ENCODE measurements at regions not wholly inside any gene's neighbourhood (a gene's known extent, or its start where the extent isn't known, plus 50 kb on each side); places are given as distances from the start of the nearest gene placed in this dataset.
A peak's percentile ranks its signal among the peaks of the same experiment; 100 is the strongest.

DNA sequence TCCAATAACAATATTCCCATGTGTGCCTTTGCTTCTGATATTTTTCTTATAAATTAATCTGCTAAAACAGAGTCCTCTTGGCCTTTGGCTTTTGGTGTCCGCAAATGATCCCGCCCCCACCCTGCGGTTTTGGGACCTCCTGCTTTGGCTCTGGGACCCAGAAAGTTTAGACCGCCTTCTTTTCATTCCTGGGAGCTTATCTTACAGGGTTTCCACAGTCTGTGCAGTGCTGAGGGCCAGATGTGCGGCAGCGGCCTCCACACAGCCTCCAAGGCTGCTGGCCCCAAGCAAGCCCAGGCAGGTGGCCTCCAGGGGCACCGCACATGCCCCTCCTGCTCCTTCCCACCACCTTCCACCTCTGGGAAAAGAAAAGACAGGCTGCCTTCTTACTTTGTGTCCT is 191.5 kb downstream of the ERCC6L2 start:
- Histone ChIP-seq H3K9me3 (no peaks in the 10 kb centered on the region), H3K27ac (peak overlapping the region in 4 of 10 donors; percentile 5 to 27 (median 10)), H3K36me3 (no peaks in the 10 kb centered on the region), H3K4me1 (peaks cover 0 to 17% (median 3%) of the 10 kb centered on the region in 9 donors), H3K4me3 (no peak overlapping the region), H3K27me3 (peaks cover 0 to 7% (median 0%) of the 10 kb centered on the region in 7 donors)
- 67 to 70% methylated on average over 7 of the region's 7 CpGs for WGBS, 2 donors
- DNase-seq (peak; percentile 50 to 57), ATAC-seq (peak; percentile 37 to 84 (median 65))
- TF ChIP-seq, protein P1, sequence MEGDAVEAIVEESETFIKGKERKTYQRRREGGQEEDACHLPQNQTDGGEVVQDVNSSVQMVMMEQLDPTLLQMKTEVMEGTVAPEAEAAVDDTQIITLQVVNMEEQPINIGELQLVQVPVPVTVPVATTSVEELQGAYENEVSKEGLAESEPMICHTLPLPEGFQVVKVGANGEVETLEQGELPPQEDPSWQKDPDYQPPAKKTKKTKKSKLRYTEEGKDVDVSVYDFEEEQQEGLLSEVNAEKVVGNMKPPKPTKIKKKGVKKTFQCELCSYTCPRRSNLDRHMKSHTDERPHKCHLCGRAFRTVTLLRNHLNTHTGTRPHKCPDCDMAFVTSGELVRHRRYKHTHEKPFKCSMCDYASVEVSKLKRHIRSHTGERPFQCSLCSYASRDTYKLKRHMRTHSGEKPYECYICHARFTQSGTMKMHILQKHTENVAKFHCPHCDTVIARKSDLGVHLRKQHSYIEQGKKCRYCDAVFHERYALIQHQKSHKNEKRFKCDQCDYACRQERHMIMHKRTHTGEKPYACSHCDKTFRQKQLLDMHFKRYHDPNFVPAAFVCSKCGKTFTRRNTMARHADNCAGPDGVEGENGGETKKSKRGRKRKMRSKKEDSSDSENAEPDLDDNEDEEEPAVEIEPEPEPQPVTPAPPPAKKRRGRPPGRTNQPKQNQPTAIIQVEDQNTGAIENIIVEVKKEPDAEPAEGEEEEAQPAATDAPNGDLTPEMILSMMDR (IDR thresholded peaks at IDR 0.05) = no peak
- intact Hi-C loops (cut with DNase I) = loop anchor here in 3 of 10 donors (5.0 to 10.0 kb wide), 3 partner anchors 148 to 342 kb away; no protein-coding TSS in a partner anchor

DNA sequence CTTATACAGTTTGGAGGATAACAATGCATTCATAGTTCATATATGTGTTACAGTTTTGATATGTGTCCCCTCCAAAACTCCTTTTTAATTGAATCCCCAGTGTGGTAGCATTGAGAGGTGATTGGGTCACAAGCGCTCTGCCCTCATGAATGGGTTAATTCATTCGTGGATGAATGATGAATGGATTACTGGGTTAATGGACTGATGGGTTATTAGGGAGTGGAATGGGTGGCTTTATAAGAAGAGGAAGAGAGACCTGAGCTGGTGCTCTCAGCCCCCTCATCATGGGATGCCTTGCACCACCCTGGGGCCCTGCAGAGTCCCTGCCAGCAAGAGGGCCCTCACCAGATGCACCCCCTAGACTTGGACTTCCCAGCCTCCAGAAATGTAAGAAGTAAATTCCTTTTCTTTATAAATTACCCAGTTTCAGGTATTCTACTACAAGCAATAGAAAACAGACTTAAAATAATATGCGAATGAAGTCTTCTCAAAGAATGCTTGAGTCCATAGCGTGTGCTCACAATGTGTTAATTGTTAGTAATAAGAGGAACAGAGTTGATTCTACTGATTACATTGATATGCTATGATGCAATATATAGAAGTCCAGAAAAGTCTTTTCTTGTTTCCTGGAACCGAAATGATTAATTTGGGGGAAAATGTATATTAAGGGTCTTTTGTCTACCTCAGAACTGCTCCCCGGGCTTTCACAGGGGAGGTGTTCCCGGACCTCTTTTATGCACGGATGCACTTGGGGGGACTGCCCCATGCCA is 190.2 kb downstream of the ERCC6L2 start:
- DNase-seq = no peak
- 94% methylated on average over 8 of the region's 8 CpGs for WGBS, 2 donors
- intact Hi-C loops (cut with DNase I) = loop anchor here in 3 of 10 donors (5.0 to 10.0 kb wide), 3 partner anchors 149 to 341 kb away; no protein-coding TSS in a partner anchor
- Histone ChIP-seq H3K27me3 (peaks cover 0 to 4% (median 0%) of the 10 kb centered on the region in 7 donors), H3K36me3 (no peaks in the 10 kb centered on the region), H3K9me3 (no peaks in the 10 kb centered on the region), H3K4me1 (peaks cover 0 to 29% (median 3%) of the 10 kb centered on the region in 9 donors), H3K27ac (no peak overlapping the region), H3K4me3 (no peak overlapping the region)
- TF ChIP-seq, protein P1 (IDR thresholded peaks at IDR 0.05) = no peak
- no peak for ATAC-seq

DNA sequence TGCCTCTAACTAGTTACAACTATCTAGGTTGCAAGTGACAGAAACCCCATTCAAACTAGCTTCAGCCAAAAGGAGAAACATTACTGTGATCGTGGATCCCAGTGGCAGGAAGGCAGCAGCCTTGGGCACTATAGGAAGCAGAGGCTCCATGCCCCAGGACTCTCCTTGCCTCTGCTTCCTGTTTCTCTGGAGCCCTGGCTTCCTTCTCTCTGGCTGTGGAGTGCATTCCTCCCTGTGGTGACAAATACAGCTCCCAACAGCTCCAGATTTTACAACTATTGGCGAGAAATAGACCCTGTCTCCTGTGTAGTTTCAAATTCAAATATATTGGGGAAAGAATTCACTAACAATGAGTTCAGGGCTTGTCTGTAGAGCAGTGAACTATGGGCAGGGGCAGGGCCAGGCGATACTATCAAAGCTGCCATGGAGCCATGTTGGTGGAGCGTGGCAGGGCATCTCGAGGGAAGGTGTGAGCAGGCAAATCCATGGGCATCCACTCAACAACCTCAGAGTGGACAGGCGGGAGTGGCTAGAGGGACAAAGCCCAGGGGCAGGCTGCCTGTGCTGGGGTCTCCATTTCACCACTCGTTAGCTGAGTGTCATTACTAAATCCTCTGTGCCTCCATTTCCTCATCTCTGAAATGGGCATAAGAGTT is 189.5 kb downstream of the ERCC6L2 start:
- H3K9me3 ChIP-seq = no peaks in the 10 kb centered on the region
- no peak for DNase-seq
- ATAC-seq = no peak
- intact Hi-C loops (cut with DNase I) = loop anchor here in 4 of 10 donors (5.0 to 10.0 kb wide), 4 partner anchors 150 to 340 kb away; no protein-coding TSS in a partner anchor
- TF ChIP-seq, protein P1 (IDR thresholded peaks at IDR 0.05) = no peak
- peak overlapping the region in 1 of 10 donors; percentile 26 for H3K27ac ChIP-seq
- peaks cover 0 to 30% (median 3%) of the 10 kb centered on the region in 9 donors for H3K4me1 ChIP-seq
- no peaks in the 10 kb centered on the region for H3K36me3 ChIP-seq
- peaks cover 0 to 4% (median 0%) of the 10 kb centered on the region in 7 donors for H3K27me3 ChIP-seq
- 89 to 93% methylated on average over 7 of the region's 7 CpGs for WGBS, 2 donors
- no peak overlapping the region for H3K4me3 ChIP-seq

DNA sequence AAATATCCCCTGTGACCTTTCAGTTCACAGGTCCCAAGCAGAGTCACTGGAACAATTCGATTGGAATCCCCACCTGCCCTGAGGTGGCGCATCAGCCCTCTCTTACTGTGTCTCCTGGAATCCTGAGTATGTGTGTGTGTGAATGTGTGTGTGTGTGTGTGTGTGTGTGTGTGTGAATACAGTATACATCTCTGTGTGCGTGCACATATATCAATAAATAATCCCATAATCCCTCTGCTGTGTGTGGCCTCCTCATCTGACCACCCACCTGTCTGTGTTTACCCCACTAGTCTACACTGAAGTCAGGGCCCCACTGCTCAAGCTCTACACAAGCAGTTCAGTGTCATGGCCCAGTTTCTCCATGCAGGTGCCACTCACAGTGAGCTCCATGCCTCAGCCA is 187.4 kb downstream of the ERCC6L2 start:
- DNase-seq (no peak), ATAC-seq (no peak)
- no peaks in the 10 kb centered on the region for H3K9me3 ChIP-seq
- H3K27ac ChIP-seq = peak overlapping the region in 1 of 10 donors; percentile 84
- intact Hi-C loops (cut with DNase I) = loop anchor here in 3 of 10 donors (5.0 to 10.0 kb wide), 3 partner anchors 152 to 338 kb away; no protein-coding TSS in a partner anchor
- peaks cover 0 to 4% (median 0%) of the 10 kb centered on the region in 7 donors for H3K27me3 ChIP-seq
- TF ChIP-seq, protein P1 (IDR thresholded peaks at IDR 0.05) = no peak
- WGBS, 2 donors = 88 to 96% methylated on average over 3 of the region's 3 CpGs
- no peaks in the 10 kb centered on the region for H3K36me3 ChIP-seq
- peaks cover 0 to 30% (median 0%) of the 10 kb centered on the region in 9 donors for H3K4me1 ChIP-seq
- no peak overlapping the region for H3K4me3 ChIP-seq

Data from heart right ventricle (tissue), 16 donors.